ENCODE measurements at regions not wholly inside any gene's neighbourhood (a gene's known extent, or its start where the extent isn't known, plus 50 kb on each side); places are given as distances from the start of the nearest gene placed in this dataset.

- intact Hi-C loops (cut with micrococcal nuclease): no loop called here
- no peaks in the 10 kb centered on the region for H3K27me3 Mint-ChIP-seq
- DNase-seq: no peak
- H3K4me3 Mint-ChIP-seq: no peak overlapping the region
- H3K9me3 Mint-ChIP-seq: peaks cover 4% of the 10 kb centered on the region
- ATAC-seq: no peak
- no peaks in the 10 kb centered on the region for H3K4me1 Mint-ChIP-seq (ENCODE audit: low read depth)
- H3K27ac Mint-ChIP-seq: no peak overlapping the region
- ChIA-PET CTCF (no interaction called here), POLR2A (no interaction called here)
- no peaks in the 10 kb centered on the region for H3K36me3 Mint-ChIP-seq (ENCODE audit: low read depth)
- no peak for TF ChIP-seq CTCF (IDR thresholded peaks at IDR 0.05)
These were observed 168.8 kb upstream of the PPP2R2D start for GRCh38 chr10:131731780-131732630.

- POLR2A ChIA-PET: no interaction called here
These were observed 168.1 kb upstream of the PPP2R2D start for GRCh38 chr10:131732631-131733127.

GRCh38 chr10:131733596-131733995, 167.2 kb upstream of the PPP2R2D start:
- no peak overlapping the region for H3K4me3 Mint-ChIP-seq
- ATAC-seq: no peak
- no peak overlapping the region for H3K27ac Mint-ChIP-seq
- intact Hi-C loops (cut with micrococcal nuclease): no loop called here
- TF ChIP-seq CTCF (IDR thresholded peaks at IDR 0.05): no peak
- H3K27me3 Mint-ChIP-seq: no peaks in the 10 kb centered on the region
- ChIA-PET CTCF (no interaction called here), POLR2A (no interaction called here)
- no peaks in the 10 kb centered on the region for H3K4me1 Mint-ChIP-seq (ENCODE audit: low read depth)
- H3K9me3 Mint-ChIP-seq: peaks cover 4% of the 10 kb centered on the region
- no peak for DNase-seq
- no peaks in the 10 kb centered on the region for H3K36me3 Mint-ChIP-seq (ENCODE audit: low read depth)

More at GRCh38 chr10:131732631-131733127, 168.1 kb upstream of the PPP2R2D start:
- no peaks in the 10 kb centered on the region for H3K36me3 Mint-ChIP-seq (ENCODE audit: low read depth)
- no peak for ATAC-seq
- no peaks in the 10 kb centered on the region for H3K4me1 Mint-ChIP-seq (ENCODE audit: low read depth)
- TF ChIP-seq CTCF (IDR thresholded peaks at IDR 0.05): no peak
- no peaks in the 10 kb centered on the region for H3K27me3 Mint-ChIP-seq
- H3K4me3 Mint-ChIP-seq: no peak overlapping the region
- H3K9me3 Mint-ChIP-seq: peaks cover 4% of the 10 kb centered on the region
- H3K27ac Mint-ChIP-seq: no peak overlapping the region
- intact Hi-C loops (cut with micrococcal nuclease): no loop called here
- no peak for DNase-seq
- CTCF ChIA-PET: no interaction called here

- CTCF ChIA-PET: no interaction called here
These were observed 165.2 kb upstream of the PPP2R2D start for GRCh38 chr10:131735577-131735976.

More at GRCh38 chr10:131735577-131735976, 165.2 kb upstream of the PPP2R2D start:
- POLR2A ChIA-PET: no interaction called here
- no peak for TF ChIP-seq CTCF (IDR thresholded peaks at IDR 0.05)
- intact Hi-C loops (cut with micrococcal nuclease): no loop called here
- Mint-ChIP-seq H3K4me3 (no peak overlapping the region), H3K9me3 (peaks cover 4% of the 10 kb centered on the region), H3K27me3 (peaks cover 5% of the 10 kb centered on the region), H3K27ac (no peak overlapping the region), H3K36me3 (ENCODE audit: low read depth) (no peaks in the 10 kb centered on the region), H3K4me1 (ENCODE audit: low read depth) (no peaks in the 10 kb centered on the region)
- ATAC-seq (no peak), DNase-seq (no peak)
